Panc1 (cell line): ENCODE measurements at regions not wholly inside any gene's neighbourhood (a gene's known extent, or its start where the extent isn't known, plus 50 kb on each side); places are given as distances from the start of the nearest gene placed in this dataset.

ENCODE experiments used
- CTCF ChIP-seq: fragments of 450-650 bp; IDR thresholded peaks from 2 replicates; pipeline ENCODE4 v1.5.1; 2017; ENCODE audit warnings: mild to moderate bottlenecking
- POLR2AphosphoS5 ChIP-seq: IDR thresholded peaks from 2 replicates; pipeline ENCODE4 v1.6.1; 2012; ENCODE audit warnings: mild to moderate bottlenecking, low read depth, low read length, moderate library complexity

- TF ChIP-seq POLR2AphosphoS5: no peak
- peak; percentile 9; the same call in 1 of the 2 replicates for TF ChIP-seq CTCF
These were observed 578.3 kb downstream of the ETV1 start for GRCh38 chr7:13411151-13411550.
